NCI-H2196 (cell line): ENCODE measurements at regions not wholly inside any gene's neighbourhood (a gene's known extent, or its start where the extent isn't known, plus 50 kb on each side); places are given as distances from the start of the nearest gene placed in this dataset.
A peak's percentile ranks its signal among the peaks of the same experiment; 100 is the strongest.
"Not testable (repeated sequence)": the region's sequence is repeated elsewhere in the genome, so short reads cannot be mapped to it uniquely, and the experiment has no call there.

Experiments used
- DNase-seq: peaks from one replicate; lab custom pipeline; 2025; ENCODE audit not compliant: unreplicated experiment; lab: John Stamatoyannopoulos, UW

- no peak for DNase-seq
These were observed 104.7 kb upstream of the TRIM2 start for GRCh38 chr4:153099391-153100140.

GRCh38 chr4:153106736-153107135 lies 97.5 kb upstream of the TRIM2 start:
- not testable (repeated sequence) for DNase-seq

GRCh38 chr4:153107246-153107645 lies 97.0 kb upstream of the TRIM2 start:
- no peak for DNase-seq

- DNase-seq: no peak
These were observed 94.9 kb upstream of the TRIM2 start for GRCh38 chr4:153109296-153109849.

GRCh38 chr4:153110739-153111138 lies 93.5 kb upstream of the TRIM2 start:
- DNase-seq: no peak

- no peak for DNase-seq
These were observed 92.7 kb upstream of the TRIM2 start for GRCh38 chr4:153111426-153112040.

- no peak for DNase-seq
These were observed 92.2 kb upstream of the TRIM2 start for GRCh38 chr4:153112041-153112441.

GRCh38 chr4:153113061-153113837 lies 91.0 kb upstream of the TRIM2 start:
- DNase-seq: no peak

GRCh38 chr4:153113838-153114105 lies 90.5 kb upstream of the TRIM2 start:
- DNase-seq: no peak

GRCh38 chr4:153114771-153115321 lies 89.4 kb upstream of the TRIM2 start:
- DNase-seq: no peak

GRCh38 chr4:153115322-153116290 lies 88.6 kb upstream of the TRIM2 start:
- DNase-seq: no peak

GRCh38 chr4:153116291-153116680 lies 88.0 kb upstream of the TRIM2 start:
- no peak for DNase-seq

- DNase-seq: no peak
These were observed 87.4 kb upstream of the TRIM2 start for GRCh38 chr4:153116801-153117200.

- DNase-seq: no peak
These were observed 86.7 kb upstream of the TRIM2 start for GRCh38 chr4:153117554-153117953.

- no peak for DNase-seq
These were observed 84.6 kb upstream of the TRIM2 start for GRCh38 chr4:153119626-153120025.

- DNase-seq: no peak
These were observed 84.0 kb upstream of the TRIM2 start for GRCh38 chr4:153120235-153120634.

GRCh38 chr4:153122855-153123254 lies 81.4 kb upstream of the TRIM2 start:
- DNase-seq: no peak

- no peak for DNase-seq
These were observed 78.1 kb upstream of the TRIM2 start for GRCh38 chr4:153126137-153126536.

GRCh38 chr4:153127760-153128494 lies 76.3 kb upstream of the TRIM2 start:
- DNase-seq: peak; percentile 61

- no peak for DNase-seq
These were observed 72.6 kb upstream of the TRIM2 start for GRCh38 chr4:153131596-153131995.
